K562 (cell line): ENCODE measurements at regions not wholly inside any gene's neighbourhood (a gene's known extent, or its start where the extent isn't known, plus 50 kb on each side); places are given as distances from the start of the nearest gene placed in this dataset.

Experiments
- BRF1 ChIP-seq: IDR thresholded peaks from 3 replicates; pipeline ENCODE4 v1.6.1; 2011; ENCODE audit warnings: borderline replicate concordance, mild to moderate bottlenecking; ENCODE audit not compliant: insufficient read length; ENCODE audit errors: extremely low read depth
- CXXC5 ChIP-seq: fragments of 250-450 bp; sonication (Bioruptor Pico); IDR thresholded peaks from 2 replicates; pipeline ENCODE4 v1.8.0; 2022; ENCODE audit warnings: inconsistent platforms, mild to moderate bottlenecking, moderate library complexity
- HCFC1 ChIP-seq: IDR thresholded peaks from 2 replicates; pipeline ENCODE4 v1.6.1; 2012; ENCODE audit warnings: low read depth, low read length, improper control_type of control experiment
- ZNF76 ChIP-seq: fragments of 250-450 bp; sonication (Bioruptor Pico); IDR thresholded peaks from 2 replicates; pipeline ENCODE4 v1.4.0; 2020; ENCODE audit warnings: mild to moderate bottlenecking, moderate library complexity, borderline replicate concordance
- TF ChIP-seq, protein P1 (sequence below): fragments of 450-650 bp; conservative IDR thresholded peaks from 2 replicates; pipeline ENCODE4 v1.6.1; 2016; ENCODE audit warnings: missing genetic modification characterization, low read depth, mild to moderate bottlenecking, control low read depth, missing compliant biosample characterization
- TF ChIP-seq, protein P2 (sequence below): fragments of 250-450 bp; sonication (Bioruptor Pico); IDR thresholded peaks from 2 replicates; pipeline ENCODE4 v1.8.0; 2021; ENCODE audit warnings: moderate library complexity, mild to moderate bottlenecking, inconsistent platforms
- TF ChIP-seq, protein P3 (sequence below): sonication (generic); formaldehyde crosslinking; IDR thresholded peaks from 2 replicates; pipeline ENCODE4 v1.8.0; 2022; ENCODE audit warnings: mild to moderate bottlenecking, missing genetic modification reagents
- TF ChIP-seq, protein P4 (sequence below): sonication (generic); formaldehyde crosslinking; IDR thresholded peaks from 2 replicates; pipeline ENCODE4 v1.8.0; 2023; ENCODE audit warnings: mild to moderate bottlenecking, missing genetic modification reagents

GRCh38 chr4:178329226-178329872, 887.1 kb upstream of the AGA start (continued):
- TF ChIP-seq, protein P1, sequence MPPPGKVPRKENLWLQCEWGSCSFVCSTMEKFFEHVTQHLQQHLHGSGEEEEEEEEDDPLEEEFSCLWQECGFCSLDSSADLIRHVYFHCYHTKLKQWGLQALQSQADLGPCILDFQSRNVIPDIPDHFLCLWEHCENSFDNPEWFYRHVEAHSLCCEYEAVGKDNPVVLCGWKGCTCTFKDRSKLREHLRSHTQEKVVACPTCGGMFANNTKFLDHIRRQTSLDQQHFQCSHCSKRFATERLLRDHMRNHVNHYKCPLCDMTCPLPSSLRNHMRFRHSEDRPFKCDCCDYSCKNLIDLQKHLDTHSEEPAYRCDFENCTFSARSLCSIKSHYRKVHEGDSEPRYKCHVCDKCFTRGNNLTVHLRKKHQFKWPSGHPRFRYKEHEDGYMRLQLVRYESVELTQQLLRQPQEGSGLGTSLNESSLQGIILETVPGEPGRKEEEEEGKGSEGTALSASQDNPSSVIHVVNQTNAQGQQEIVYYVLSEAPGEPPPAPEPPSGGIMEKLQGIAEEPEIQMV: no peak
- TF ChIP-seq BRF1 (no peak), ZNF76 (CRISPR knock-in tag) (no peak), HCFC1 (no peak), CXXC5 (CRISPR knock-in tag) (no peak)
- TF ChIP-seq, protein P2, sequence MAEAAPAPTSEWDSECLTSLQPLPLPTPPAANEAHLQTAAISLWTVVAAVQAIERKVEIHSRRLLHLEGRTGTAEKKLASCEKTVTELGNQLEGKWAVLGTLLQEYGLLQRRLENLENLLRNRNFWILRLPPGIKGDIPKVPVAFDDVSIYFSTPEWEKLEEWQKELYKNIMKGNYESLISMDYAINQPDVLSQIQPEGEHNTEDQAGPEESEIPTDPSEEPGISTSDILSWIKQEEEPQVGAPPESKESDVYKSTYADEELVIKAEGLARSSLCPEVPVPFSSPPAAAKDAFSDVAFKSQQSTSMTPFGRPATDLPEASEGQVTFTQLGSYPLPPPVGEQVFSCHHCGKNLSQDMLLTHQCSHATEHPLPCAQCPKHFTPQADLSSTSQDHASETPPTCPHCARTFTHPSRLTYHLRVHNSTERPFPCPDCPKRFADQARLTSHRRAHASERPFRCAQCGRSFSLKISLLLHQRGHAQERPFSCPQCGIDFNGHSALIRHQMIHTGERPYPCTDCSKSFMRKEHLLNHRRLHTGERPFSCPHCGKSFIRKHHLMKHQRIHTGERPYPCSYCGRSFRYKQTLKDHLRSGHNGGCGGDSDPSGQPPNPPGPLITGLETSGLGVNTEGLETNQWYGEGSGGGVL (CRISPR knock-in tag): no peak
- TF ChIP-seq, protein P3, sequence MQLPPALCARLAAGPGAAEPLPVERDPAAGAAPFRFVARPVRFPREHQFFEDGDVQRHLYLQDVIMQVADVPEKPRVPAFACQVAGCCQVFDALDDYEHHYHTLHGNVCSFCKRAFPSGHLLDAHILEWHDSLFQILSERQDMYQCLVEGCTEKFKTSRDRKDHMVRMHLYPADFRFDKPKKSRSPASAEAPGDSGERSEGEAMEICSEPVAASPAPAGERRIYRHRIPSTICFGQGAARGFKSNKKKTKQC (CRISPR knock-in tag): no peak
- TF ChIP-seq, protein P4, sequence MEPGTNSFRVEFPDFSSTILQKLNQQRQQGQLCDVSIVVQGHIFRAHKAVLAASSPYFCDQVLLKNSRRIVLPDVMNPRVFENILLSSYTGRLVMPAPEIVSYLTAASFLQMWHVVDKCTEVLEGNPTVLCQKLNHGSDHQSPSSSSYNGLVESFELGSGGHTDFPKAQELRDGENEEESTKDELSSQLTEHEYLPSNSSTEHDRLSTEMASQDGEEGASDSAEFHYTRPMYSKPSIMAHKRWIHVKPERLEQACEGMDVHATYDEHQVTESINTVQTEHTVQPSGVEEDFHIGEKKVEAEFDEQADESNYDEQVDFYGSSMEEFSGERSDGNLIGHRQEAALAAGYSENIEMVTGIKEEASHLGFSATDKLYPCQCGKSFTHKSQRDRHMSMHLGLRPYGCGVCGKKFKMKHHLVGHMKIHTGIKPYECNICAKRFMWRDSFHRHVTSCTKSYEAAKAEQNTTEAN (CRISPR knock-in tag): no peak
